HepG2 (cell line): ENCODE measurements at regions not wholly inside any gene's neighbourhood (a gene's known extent, or its start where the extent isn't known, plus 50 kb on each side); places are given as distances from the start of the nearest gene placed in this dataset.

Experiments used
- ATAC-seq: fragments of 200-7000 bp; cut with Tn5 transposase; 3 replicates; pipeline ENCODE4 v1.9.1; 2020; ENCODE audit warnings: mild to moderate bottlenecking, moderate library complexity
- BruUV-seq: library from RNA; stranded (reverse); fragments of 400-500 nt; replicated peaks from 2 replicates; lab custom pipeline; 2021; lab: Mats Ljungman, UMichigan
- CTCF ChIA-PET: fragments of 300-600 bp; formaldehyde crosslinking; extraction: SDS; loops from one replicate; lab custom pipeline; 2021; ENCODE audit warnings: low total read pairs, inconsistent platforms, low intra/inter-chr PET ratio; lab: Yijun Ruan, JAX
- POLR2A ChIA-PET: fragments of 350-600 bp; sonication (Branson Sonifier 250); formaldehyde crosslinking; loops from one replicate; lab custom pipeline; 2020; ENCODE audit warnings: antibody characterized with exemption, inconsistent platforms; lab: Yijun Ruan, JAX
- DNase-seq: peaks from one replicate; pipeline ENCODE4 v3.0.0-alpha.2; 2015; ENCODE audit warnings: low spot score
- FAIRE-seq: peaks from 3 replicates; lab custom pipeline; 2011; peaks lifted over from hg19 to GRCh38; lab: Jason Lieb, UNC
- H2AFZ ChIP-seq: one replicate; pipeline ENCODE4 v1.6.1; 2011; ENCODE audit warnings: low read length, inconsistent platforms
- H3K27ac ChIP-seq: fragments of 300-600 bp; 3 replicates; pipeline ENCODE4 v1.8.0; 2011; ENCODE audit warnings: mixed run types, mild to moderate bottlenecking, mixed read lengths, low read length, inconsistent platforms; ENCODE audit not compliant: insufficient read depth; ENCODE audit errors: extremely low read length
- H3K27me3 ChIP-seq, 2 experiments: fragments of 200-600 bp in 1 of 2; 2 replicates in 1 of 2; 3 replicates in 1 of 2; pipeline versions ENCODE4 v1.6.0 to v1.8.0; 2011; ENCODE audit warnings: low read length in 2 of 2, mild to moderate bottlenecking in 2 of 2, moderate library complexity in 2 of 2, inconsistent platforms in 1 of 2; ENCODE audit not compliant: insufficient read depth in 2 of 2, control insufficient read depth in 1 of 2
- H3K36me3 ChIP-seq, 2 experiments: fragments of 200-600 bp in 1 of 2; replicated peaks in 1 of 2; 2 replicates in 1 of 2; 3 replicates in 1 of 2; pipeline versions ENCODE4 v1.5.1 to v1.8.0; 2011; ENCODE audit warnings: low read length in 2 of 2, inconsistent platforms in 1 of 2; ENCODE audit not compliant: insufficient read depth in 2 of 2, control insufficient read depth in 1 of 2
- H3K4me1 ChIP-seq: 2 replicates; pipeline ENCODE4 v1.5.1; 2012; ENCODE audit warnings: low read length, inconsistent platforms; ENCODE audit not compliant: insufficient read depth
- H3K4me2 ChIP-seq: 2 replicates; pipeline ENCODE4 v1.6.0; 2011; ENCODE audit warnings: low read depth, low read length, inconsistent platforms
- H3K4me3 ChIP-seq, 3 experiments: fragments of 200-600 bp in 1 of 3; sonication (generic), shearing (Covaris generic) in 1 of 3; replicated peaks in 1 of 3; 2 replicates each; pipeline ENCODE4 v1.5.1; 2011 to 2016; ENCODE audit warnings: low read length in 3 of 3, inconsistent platforms in 2 of 3, low read depth in 2 of 3, mild to moderate bottlenecking in 2 of 3, control low read depth in 1 of 3, mixed read lengths in 1 of 3; ENCODE audit not compliant: insufficient read depth in 1 of 3
- H3K79me2 ChIP-seq: one replicate; pipeline ENCODE4 v1.6.1; 2011; ENCODE audit warnings: low read length, inconsistent platforms; ENCODE audit not compliant: insufficient read depth
- H3K9ac ChIP-seq: 2 replicates; pipeline ENCODE4 v1.6.0; 2011; ENCODE audit warnings: mild to moderate bottlenecking, low read depth, low read length, inconsistent platforms; ENCODE audit not compliant: insufficient read depth
- H3K9me3 ChIP-seq: 2 replicates; pipeline ENCODE4 v1.5.1; 2012; ENCODE audit warnings: mild to moderate bottlenecking, low read length
- H4K20me1 ChIP-seq: 2 replicates; pipeline ENCODE4 v1.6.0; 2011; ENCODE audit warnings: inconsistent platforms, mild to moderate bottlenecking, low read length, moderate library complexity; ENCODE audit not compliant: insufficient read depth
- DNMT1 ChIP-seq: sonication (generic); formaldehyde crosslinking; IDR thresholded peaks from 2 replicates; pipeline ENCODE4 v1.5.1; 2020; ENCODE audit warnings: mild to moderate bottlenecking, missing genetic modification reagents
- ETV6 ChIP-seq: sonication (generic); formaldehyde crosslinking; conservative IDR thresholded peaks from 2 replicates; pipeline ENCODE4 v1.4.0; 2020; ENCODE audit warnings: missing genetic modification reagents
- KDM5A ChIP-seq: fragments of 200-600 bp; sonication (generic); IDR thresholded peaks from 2 replicates; pipeline ENCODE4 v1.7.0; 2018; ENCODE audit warnings: antibody characterized with exemption, mild to moderate bottlenecking, low read length, borderline replicate concordance
- PAWR ChIP-seq: sonication (generic); formaldehyde crosslinking; IDR thresholded peaks from 2 replicates; pipeline ENCODE4 v1.4.0; 2020; ENCODE audit warnings: missing genetic modification reagents, mild to moderate bottlenecking, borderline replicate concordance
- PLRG1 ChIP-seq: fragments of 450-650 bp; conservative IDR thresholded peaks from 2 replicates; pipeline ENCODE4 v1.6.1; 2016
- SRSF1 ChIP-seq: fragments of 200-400 bp; formaldehyde crosslinking; optimal IDR thresholded peaks from 2 replicates; pipeline ENCODE3; 2017; ENCODE audit warnings: mild to moderate bottlenecking, low read depth, low read length, moderate library complexity
- ZBTB40 ChIP-seq, 2 experiments: fragments of 450-650 bp in 1 of 2; sonication (generic) in 1 of 2; formaldehyde crosslinking in 1 of 2; IDR thresholded peaks; 2 replicates each; pipeline versions ENCODE4 v1.6.1 to v1.8.0; 2016 to 2022; ENCODE audit warnings: antibody characterized with exemption in 1 of 2, mild to moderate bottlenecking in 1 of 2, missing genetic modification reagents in 1 of 2
- ZNF678 ChIP-seq: sonication (generic); formaldehyde crosslinking; IDR thresholded peaks from 2 replicates; pipeline ENCODE4 v1.4.0; 2020; ENCODE audit warnings: mild to moderate bottlenecking, missing genetic modification reagents
- ZNF687 ChIP-seq: sonication (generic); formaldehyde crosslinking; IDR thresholded peaks from 2 replicates; pipeline ENCODE4 v1.5.1; 2020; ENCODE audit warnings: mild to moderate bottlenecking, missing genetic modification reagents, moderate library complexity
- whole genome bisulfite sequencing: methylation state at CpG from one replicate; pipeline ENCODE4 v1.1.6; 2017; ENCODE audit warnings: low lambda C conversion rate; 5-methylcytosine and 5-hydroxymethylcytosine counted together
- in situ Hi-C: cut with HindIII; loops from 2 replicates; pipeline ENCODE4 v1.10.0; 2017; ENCODE audit warnings: low pct_unique_long_range_greater_than_20kb; ENCODE audit not compliant: extremely low pct_ligation_motif_present
- intact Hi-C: fragments of 100-400 bp; cut with micrococcal nuclease; formaldehyde crosslinking; loops from one replicate; pipeline ENCODE4 v1.10.0; 2022; ENCODE audit not compliant: unreplicated experiment

GRCh38 chr5:2688586-2688985 lies 62.9 kb downstream of the IRX2 start:
- no peaks in the 10 kb centered on the region for H3K4me1 ChIP-seq
- H3K27me3 ChIP-seq, result peaks cover 0 to 17% of the 10 kb centered on the region in 2 experiments; a peak in 2 of 5 replicates
- H3K4me2 ChIP-seq, result no peak overlapping the region
- in situ Hi-C loops (no loop called here), intact Hi-C loops (no loop called here)
- H3K9ac ChIP-seq, result no peak overlapping the region
- ATAC-seq (no peak), DNase-seq (no peak), FAIRE-seq (no peak)
- H3K36me3 ChIP-seq, result no peaks in the 10 kb centered on the region
- no peak overlapping the region for H3K27ac ChIP-seq
- no peak overlapping the region for H3K4me3 ChIP-seq
- no peak overlapping the region for H2AFZ ChIP-seq
- CTCF ChIA-PET, result no interaction called here
- no peak for TF ChIP-seq ZNF678
- TF ChIP-seq ETV6 (CRISPR knock-in tag), result no peak
- no peak for TF ChIP-seq ZBTB40 (IDR thresholded peaks at IDR 0.05)
- no peak for TF ChIP-seq ZBTB40 (CRISPR knock-in tag; IDR thresholded peaks at IDR 0.05)
- TF ChIP-seq SRSF1, result no peak
- no peak for TF ChIP-seq KDM5A
- no peak for TF ChIP-seq PAWR
- no peak for TF ChIP-seq ZNF687 (CRISPR knock-in tag)
- TF ChIP-seq PLRG1, result no peak
- TF ChIP-seq DNMT1, result no peak
- no peaks in the 10 kb centered on the region for H3K79me2 ChIP-seq
- POLR2A ChIA-PET, result no interaction called here
- 78% methylated on average over 5 of the region's 5 CpGs for WGBS
- no peaks in the 10 kb centered on the region for H4K20me1 ChIP-seq
- H3K9me3 ChIP-seq, result no peaks in the 10 kb centered on the region
- BruUV-seq, result no TSS peak
